DOHH2 (cell line): ENCODE measurements at regions not wholly inside any gene's neighbourhood (a gene's known extent, or its start where the extent isn't known, plus 50 kb on each side); places are given as distances from the start of the nearest gene placed in this dataset.
A peak's percentile ranks its signal among the peaks of the same experiment; 100 is the strongest.
"Not testable (repeated sequence)": the region's sequence is repeated elsewhere in the genome, so short reads cannot be mapped to it uniquely, and the experiment has no call there.

Source experiments
- H3F3A ChIP-seq: fragments of 200-600 bp; sonication (generic), shearing (Covaris generic); 2 replicates; pipeline ENCODE4 v1.6.0; 2016; ENCODE audit warnings: antibody characterized with exemption, mild to moderate bottlenecking; ENCODE audit not compliant: control insufficient read depth, insufficient read depth
- H3K27ac ChIP-seq: fragments of 200-600 bp; sonication (generic); 2 replicates; pipeline ENCODE4 v1.5.1; 2014; ENCODE audit warnings: low read depth, mild to moderate bottlenecking, low read length, moderate library complexity
- H3K27me3 ChIP-seq: fragments of 200-600 bp; sonication (generic); 2 replicates; pipeline ENCODE4 v1.6.1; 2014; ENCODE audit warnings: mild to moderate bottlenecking, low read length, mixed read lengths; ENCODE audit not compliant: control insufficient read depth
- H3K36me3 ChIP-seq: fragments of 200-600 bp; sonication (generic); 2 replicates; pipeline ENCODE4 v1.6.1; 2014; ENCODE audit warnings: mild to moderate bottlenecking, low read length, moderate library complexity, mixed read lengths; ENCODE audit not compliant: control insufficient read depth
- H3K4me1 ChIP-seq: fragments of 200-600 bp; sonication (generic); 2 replicates; pipeline ENCODE4 v1.6.1; 2014; ENCODE audit warnings: mild to moderate bottlenecking, low read length, mixed read lengths; ENCODE audit not compliant: control insufficient read depth
- H3K4me2 ChIP-seq: fragments of 200-600 bp; sonication (generic); 2 replicates; pipeline ENCODE4 v1.6.0; 2014; ENCODE audit warnings: mild to moderate bottlenecking, low read length, moderate library complexity
- H3K4me3 ChIP-seq: fragments of 200-600 bp; sonication (generic); 2 replicates; pipeline ENCODE4 v1.5.1; 2014; ENCODE audit warnings: mild to moderate bottlenecking, low read length, mixed read lengths
- H3K79me2 ChIP-seq: fragments of 200-600 bp; sonication (generic); 2 replicates; pipeline ENCODE4 v1.6.1; 2014; ENCODE audit warnings: mild to moderate bottlenecking, low read length, mixed read lengths; ENCODE audit not compliant: control insufficient read depth
- H3K9me2 ChIP-seq: fragments of 200-600 bp; sonication (generic); replicated peaks from 2 replicates; pipeline ENCODE4 v1.6.1; 2014; ENCODE audit warnings: mild to moderate bottlenecking, low read length, mixed read lengths; ENCODE audit not compliant: control insufficient read depth
- H3K9me3 ChIP-seq: fragments of 200-600 bp; sonication (generic); 2 replicates; pipeline ENCODE4 v1.6.1; 2014; ENCODE audit warnings: antibody characterized with exemption, low read length, mixed read lengths; ENCODE audit not compliant: control insufficient read depth, insufficient read depth
- H4K20me1 ChIP-seq: fragments of 200-600 bp; sonication (generic); 2 replicates; pipeline ENCODE4 v1.6.0; 2014; ENCODE audit warnings: low read depth, mild to moderate bottlenecking, antibody characterized with exemption, low read length, moderate library complexity; ENCODE audit not compliant: control insufficient read depth, insufficient read depth
- EZH2phosphoT487 ChIP-seq: fragments of 200-600 bp; sonication (generic); IDR thresholded peaks from 2 replicates; pipeline ENCODE4 v1.6.1; 2017; ENCODE audit warnings: borderline replicate concordance, mild to moderate bottlenecking, antibody characterized with exemption, low read length, moderate library complexity, mixed read lengths
- TF ChIP-seq, protein P1 (sequence below): fragments of 200-600 bp; sonication (generic); IDR thresholded peaks from one replicate; pipeline ENCODE4 v1.5.1; 2014; ENCODE audit warnings: antibody characterized with exemption, mild to moderate bottlenecking, low read depth, low read length; ENCODE audit not compliant: poor library complexity, severe bottlenecking

DNA sequence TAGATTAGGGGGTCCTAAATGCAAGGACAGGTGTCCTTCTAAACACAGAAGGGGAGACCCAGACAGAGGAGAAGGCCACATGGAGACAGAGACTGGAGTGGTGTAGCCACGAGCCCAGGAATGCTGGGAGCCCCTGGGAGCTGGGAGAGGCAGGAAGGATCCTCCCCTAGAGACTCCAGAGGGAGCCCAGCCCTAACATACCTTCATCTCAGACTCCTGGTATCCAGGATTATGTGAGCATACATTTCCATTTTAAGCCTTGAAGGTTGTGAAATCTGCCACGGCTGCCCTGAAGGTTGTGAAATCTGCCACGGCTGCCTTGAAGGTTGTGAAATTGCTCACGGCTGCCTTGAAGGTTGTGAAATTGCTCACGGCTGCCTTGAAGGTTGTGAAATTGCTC is 148.4 kb downstream of the ASMT start:
- Histone ChIP-seq H3K4me3 (no peak overlapping the region), H3K4me1 (peaks cover 8% of the 10 kb centered on the region), H3K9me3 (peaks cover 15% of the 10 kb centered on the region; the same call in 1 of the 2 replicates), H3K27me3 (peaks cover 2% of the 10 kb centered on the region; the same call in 1 of the 2 replicates), H3K27ac (no peak overlapping the region), H3F3A (0 out of 2 replicates have a peak, but pooled peaks cover 3% of the 10 kb centered on the region), H3K36me3 (no peaks in the 10 kb centered on the region), H3K4me2 (no peak overlapping the region), H4K20me1 (no peaks in the 10 kb centered on the region), H3K79me2 (no peaks in the 10 kb centered on the region), H3K9me2 (no peaks in the 10 kb centered on the region)
- no peak for TF ChIP-seq EZH2phosphoT487
- TF ChIP-seq, protein P1, sequence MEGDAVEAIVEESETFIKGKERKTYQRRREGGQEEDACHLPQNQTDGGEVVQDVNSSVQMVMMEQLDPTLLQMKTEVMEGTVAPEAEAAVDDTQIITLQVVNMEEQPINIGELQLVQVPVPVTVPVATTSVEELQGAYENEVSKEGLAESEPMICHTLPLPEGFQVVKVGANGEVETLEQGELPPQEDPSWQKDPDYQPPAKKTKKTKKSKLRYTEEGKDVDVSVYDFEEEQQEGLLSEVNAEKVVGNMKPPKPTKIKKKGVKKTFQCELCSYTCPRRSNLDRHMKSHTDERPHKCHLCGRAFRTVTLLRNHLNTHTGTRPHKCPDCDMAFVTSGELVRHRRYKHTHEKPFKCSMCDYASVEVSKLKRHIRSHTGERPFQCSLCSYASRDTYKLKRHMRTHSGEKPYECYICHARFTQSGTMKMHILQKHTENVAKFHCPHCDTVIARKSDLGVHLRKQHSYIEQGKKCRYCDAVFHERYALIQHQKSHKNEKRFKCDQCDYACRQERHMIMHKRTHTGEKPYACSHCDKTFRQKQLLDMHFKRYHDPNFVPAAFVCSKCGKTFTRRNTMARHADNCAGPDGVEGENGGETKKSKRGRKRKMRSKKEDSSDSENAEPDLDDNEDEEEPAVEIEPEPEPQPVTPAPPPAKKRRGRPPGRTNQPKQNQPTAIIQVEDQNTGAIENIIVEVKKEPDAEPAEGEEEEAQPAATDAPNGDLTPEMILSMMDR = no peak

DNA sequence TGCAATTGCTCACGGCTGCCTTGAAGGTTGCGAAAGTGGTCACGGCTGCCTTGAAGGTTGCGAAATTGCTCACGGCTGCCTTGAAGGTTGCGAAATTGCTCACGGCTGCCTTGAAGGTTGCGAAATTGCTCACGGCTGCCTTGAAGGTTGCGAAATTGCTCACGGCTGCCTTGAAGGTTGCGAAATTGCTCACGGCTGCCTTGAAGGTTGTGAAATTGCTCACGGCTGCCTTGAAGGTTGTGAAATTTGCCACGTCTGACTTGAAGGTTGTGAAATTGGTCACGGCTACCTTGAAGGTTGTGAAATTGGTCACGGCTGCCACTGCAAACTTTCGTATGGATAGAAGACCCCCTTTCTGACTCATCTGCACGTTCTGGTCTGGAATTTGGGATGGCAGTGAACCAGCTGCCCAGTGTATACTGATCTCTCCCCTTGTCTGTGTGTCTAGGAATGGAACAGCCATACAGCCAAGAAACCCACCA is 150.1 kb downstream of the ASMT start:
- peak overlapping the region; percentile 49 for H3K4me2 ChIP-seq
- H3K36me3 ChIP-seq, H3K4me1 ChIP-seq, H4K20me1 ChIP-seq, H3K9me2 ChIP-seq, H3K79me2 ChIP-seq, H3F3A ChIP-seq, H3K27me3 ChIP-seq, H3K27ac ChIP-seq: not testable (repeated sequence)
- H3K4me3 ChIP-seq = peak overlapping the region; percentile 35
- peaks cover 15% of the 10 kb centered on the region; the same call in 1 of the 2 replicates for H3K9me3 ChIP-seq

DNA sequence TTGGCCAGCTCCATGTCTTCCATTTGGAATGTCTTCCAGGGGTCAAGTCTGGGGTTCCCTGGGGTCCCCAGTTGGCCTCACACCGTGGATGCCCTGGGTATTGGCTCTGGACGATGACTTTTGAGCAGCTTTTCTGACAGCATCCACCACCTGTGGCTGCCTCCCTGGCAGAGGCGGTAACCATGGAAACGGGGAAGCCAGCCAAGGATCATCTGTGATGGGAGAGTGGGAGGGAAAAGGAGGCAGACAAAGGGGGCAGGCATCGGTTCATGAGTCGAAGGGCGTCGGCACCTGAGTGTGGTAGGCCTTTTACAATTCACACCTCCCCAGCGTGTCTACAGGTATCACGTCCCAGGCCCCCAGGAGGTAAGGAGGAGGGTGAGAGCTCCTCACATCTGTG is 152.2 kb downstream of the ASMT start:
- Histone ChIP-seq H3K79me2 (no peaks in the 10 kb centered on the region), H3F3A (0 out of 2 replicates have a peak, but pooled peaks cover 3% of the 10 kb centered on the region), H4K20me1 (no peaks in the 10 kb centered on the region), H3K4me2 (no peak overlapping the region), H3K27me3 (peaks cover 2% of the 10 kb centered on the region; the same call in 1 of the 2 replicates), H3K36me3 (no peaks in the 10 kb centered on the region), H3K4me3 (no peak overlapping the region), H3K27ac (no peak overlapping the region), H3K4me1 (peaks cover 8% of the 10 kb centered on the region), H3K9me2 (no peaks in the 10 kb centered on the region), H3K9me3 (peaks cover 15% of the 10 kb centered on the region; the same call in 1 of the 2 replicates)
- TF ChIP-seq EZH2phosphoT487 = no peak
- TF ChIP-seq, protein P1 = no peak

DNA sequence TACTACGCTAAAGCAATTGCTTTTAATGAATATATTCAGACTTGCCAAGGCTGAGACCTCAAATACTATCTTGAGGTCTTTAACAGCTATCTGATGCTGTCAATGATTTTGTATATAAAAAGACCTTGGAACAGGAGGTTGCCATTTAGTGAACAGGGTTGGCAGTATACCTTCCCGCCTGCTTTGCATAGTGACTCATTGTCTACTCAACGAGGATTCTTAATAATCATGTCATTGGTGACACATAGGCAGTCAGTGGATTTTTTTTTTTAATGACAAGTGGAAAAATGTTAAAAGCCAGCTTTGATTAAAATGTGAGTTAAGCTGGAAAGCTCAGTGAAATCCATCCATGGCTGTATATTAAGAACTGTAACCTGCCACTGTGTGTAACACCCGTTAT is 164.0 kb downstream of the ASMT start:
- Histone ChIP-seq H3K36me3 (no peaks in the 10 kb centered on the region), H3K27ac (no peak overlapping the region), H3K4me1 (no peaks in the 10 kb centered on the region), H3K9me3 (no peaks in the 10 kb centered on the region), H4K20me1 (no peaks in the 10 kb centered on the region), H3K79me2 (no peaks in the 10 kb centered on the region), H3K27me3 (no peaks in the 10 kb centered on the region), H3K4me3 (no peak overlapping the region), H3F3A (no peaks in the 10 kb centered on the region), H3K9me2 (no peaks in the 10 kb centered on the region), H3K4me2 (no peak overlapping the region)
- TF ChIP-seq, protein P1 = no peak
- no peak for TF ChIP-seq EZH2phosphoT487
